Chondrocyte (in vitro differentiated cells): ENCODE measurements at regions not wholly inside any gene's neighbourhood (a gene's known extent, or its start where the extent isn't known, plus 50 kb on each side); places are given as distances from the start of the nearest gene placed in this dataset.

Source experiments
- DNase-seq: peaks from one replicate; pipeline ENCODE4 v3.0.0; 2021; ENCODE audit warnings: mixed read lengths, low spot score
- H3K27ac Mint-ChIP-seq: one replicate; pipeline ENCODE4 v1.8.0; 2021; ENCODE audit warnings: mild to moderate bottlenecking, moderate library complexity, mixed read lengths; ENCODE audit not compliant: unreplicated experiment
- H3K27me3 Mint-ChIP-seq: 2 replicates; pipeline ENCODE4 v1.8.0; 2021; ENCODE audit warnings: low read depth, mixed read lengths
- H3K36me3 Mint-ChIP-seq: 2 replicates; pipeline ENCODE4 v1.8.0; 2021; ENCODE audit warnings: low read depth, mixed read lengths
- H3K4me1 Mint-ChIP-seq: 2 replicates; pipeline ENCODE4 v1.8.0; 2021; ENCODE audit warnings: low read depth, mild to moderate bottlenecking, mixed read lengths
- H3K4me3 Mint-ChIP-seq: one replicate; pipeline ENCODE4 v1.8.0; 2021; ENCODE audit warnings: mild to moderate bottlenecking, moderate library complexity, mixed read lengths; ENCODE audit not compliant: unreplicated experiment
- H3K9me3 Mint-ChIP-seq: 2 replicates; pipeline ENCODE4 v1.8.0; 2021; ENCODE audit warnings: low read depth, mixed read lengths
- TF ChIP-seq, protein P1 (sequence below): fragments of 200-600 bp; sonication (generic); IDR thresholded peaks from 2 replicates; pipeline ENCODE4 v1.5.0; 2021; ENCODE audit warnings: antibody characterized with exemption, mild to moderate bottlenecking, moderate library complexity

DNA sequence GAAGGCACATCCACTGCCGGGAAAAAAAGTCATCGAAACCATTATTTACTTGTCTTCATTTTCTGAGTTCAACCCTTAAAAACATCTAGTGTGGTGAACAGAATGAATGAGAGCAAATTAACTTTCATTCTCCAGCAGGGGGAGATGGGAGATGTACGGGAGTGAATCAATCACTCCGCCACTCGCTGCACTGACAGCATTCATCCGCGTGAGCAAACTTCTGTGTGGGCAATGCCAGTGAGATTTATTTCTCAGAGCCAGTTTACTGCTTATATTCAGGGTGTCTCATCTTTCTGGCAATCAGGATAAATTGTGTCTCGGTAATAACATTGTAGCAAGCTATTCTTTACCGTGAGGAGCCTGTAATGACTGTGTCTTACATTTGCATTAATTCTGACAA lies 463.6 kb upstream of the MIS18BP1 start:
- TF ChIP-seq, protein P1, sequence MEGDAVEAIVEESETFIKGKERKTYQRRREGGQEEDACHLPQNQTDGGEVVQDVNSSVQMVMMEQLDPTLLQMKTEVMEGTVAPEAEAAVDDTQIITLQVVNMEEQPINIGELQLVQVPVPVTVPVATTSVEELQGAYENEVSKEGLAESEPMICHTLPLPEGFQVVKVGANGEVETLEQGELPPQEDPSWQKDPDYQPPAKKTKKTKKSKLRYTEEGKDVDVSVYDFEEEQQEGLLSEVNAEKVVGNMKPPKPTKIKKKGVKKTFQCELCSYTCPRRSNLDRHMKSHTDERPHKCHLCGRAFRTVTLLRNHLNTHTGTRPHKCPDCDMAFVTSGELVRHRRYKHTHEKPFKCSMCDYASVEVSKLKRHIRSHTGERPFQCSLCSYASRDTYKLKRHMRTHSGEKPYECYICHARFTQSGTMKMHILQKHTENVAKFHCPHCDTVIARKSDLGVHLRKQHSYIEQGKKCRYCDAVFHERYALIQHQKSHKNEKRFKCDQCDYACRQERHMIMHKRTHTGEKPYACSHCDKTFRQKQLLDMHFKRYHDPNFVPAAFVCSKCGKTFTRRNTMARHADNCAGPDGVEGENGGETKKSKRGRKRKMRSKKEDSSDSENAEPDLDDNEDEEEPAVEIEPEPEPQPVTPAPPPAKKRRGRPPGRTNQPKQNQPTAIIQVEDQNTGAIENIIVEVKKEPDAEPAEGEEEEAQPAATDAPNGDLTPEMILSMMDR, result peak; percentile 71
- no peak overlapping the region for H3K4me3 Mint-ChIP-seq
- H3K4me1 Mint-ChIP-seq, result peaks cover 5% of the 10 kb centered on the region
- no peak for DNase-seq
- peaks cover 10% of the 10 kb centered on the region for H3K27me3 Mint-ChIP-seq
- H3K36me3 Mint-ChIP-seq, result no peaks in the 10 kb centered on the region
- no peak overlapping the region for H3K27ac Mint-ChIP-seq
- peaks cover 13% of the 10 kb centered on the region for H3K9me3 Mint-ChIP-seq

DNA sequence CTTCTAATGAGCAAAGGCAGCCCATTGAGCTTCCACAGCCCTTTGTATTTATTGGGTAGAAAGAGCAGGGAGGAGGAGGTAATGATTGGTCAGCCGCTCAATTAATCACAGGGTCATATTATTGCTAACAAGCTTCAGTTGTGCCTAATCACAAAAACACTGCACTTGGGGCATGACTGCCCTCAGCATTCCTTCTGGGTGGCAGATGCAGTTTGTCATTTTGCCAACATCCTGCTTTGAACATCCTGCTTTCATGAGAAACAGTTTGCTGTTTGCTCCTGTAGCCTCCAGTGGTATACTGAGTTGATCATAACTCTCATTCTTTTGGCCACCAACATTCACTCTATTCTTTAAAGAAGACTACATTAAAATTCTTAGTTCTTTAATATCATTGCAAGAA lies 462.9 kb upstream of the MIS18BP1 start:
- Mint-ChIP-seq H3K4me1 (peaks cover 5% of the 10 kb centered on the region), H3K4me3 (no peak overlapping the region), H3K27me3 (peaks cover 10% of the 10 kb centered on the region), H3K36me3 (no peaks in the 10 kb centered on the region), H3K9me3 (peaks cover 13% of the 10 kb centered on the region), H3K27ac (no peak overlapping the region)
- no peak for DNase-seq
- TF ChIP-seq, protein P1, result no peak

DNA sequence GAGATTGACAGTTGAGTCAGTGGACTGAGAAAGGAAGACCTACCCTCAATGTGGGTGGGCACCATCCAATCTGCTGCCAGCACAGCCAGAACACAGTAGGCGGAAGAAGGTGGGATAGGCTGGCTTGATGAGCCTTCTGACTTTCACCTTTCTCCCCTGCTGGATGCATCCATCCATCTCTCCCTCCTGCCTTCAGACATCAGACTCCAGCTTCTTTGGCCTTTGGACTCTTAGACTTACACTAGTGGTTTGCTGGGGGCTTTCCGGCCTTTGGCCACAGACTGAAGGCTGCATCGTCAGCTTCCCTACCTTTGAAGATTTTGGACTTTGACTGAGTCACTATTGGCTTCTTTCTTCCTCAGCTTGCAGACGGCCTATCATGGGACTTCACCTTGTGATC lies 456.5 kb upstream of the MIS18BP1 start:
- Mint-ChIP-seq H3K4me3 (no peak overlapping the region), H3K27ac (no peak overlapping the region), H3K36me3 (no peaks in the 10 kb centered on the region), H3K4me1 (peaks cover 2% of the 10 kb centered on the region), H3K9me3 (peaks cover 6% of the 10 kb centered on the region), H3K27me3 (peaks cover 12% of the 10 kb centered on the region)
- DNase-seq, result no peak
- TF ChIP-seq, protein P1, result no peak

GRCh38 chr14:45705940-45706534 lies 453.0 kb upstream of the MIS18BP1 start:
- no peak overlapping the region for H3K4me3 Mint-ChIP-seq
- no peak overlapping the region for H3K27ac Mint-ChIP-seq

DNA sequence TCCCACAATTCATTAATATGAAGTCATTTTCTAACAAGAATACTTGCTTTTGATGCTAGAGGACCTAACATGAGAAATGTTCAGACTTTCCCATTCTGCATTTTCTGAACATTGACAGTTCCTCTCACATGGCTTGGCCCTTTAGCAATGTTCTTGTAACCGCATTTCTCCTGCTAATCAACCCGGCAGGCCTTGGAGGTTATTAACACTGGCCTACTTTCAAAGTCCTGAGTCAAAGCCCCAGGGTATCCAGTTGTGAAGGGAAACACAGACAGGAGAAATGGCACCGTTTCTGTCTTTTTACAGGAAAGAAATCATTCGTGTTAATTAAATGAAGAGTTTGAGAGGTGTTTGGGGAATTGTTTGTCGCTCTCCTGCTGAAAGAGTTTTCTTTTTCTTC lies 446.5 kb upstream of the MIS18BP1 start:
- Mint-ChIP-seq H3K27ac (peak overlapping the region; percentile 10), H3K9me3 (no peaks in the 10 kb centered on the region), H3K4me3 (no peak overlapping the region), H3K27me3 (no peaks in the 10 kb centered on the region), H3K4me1 (peaks cover 26% of the 10 kb centered on the region), H3K36me3 (peaks cover 1% of the 10 kb centered on the region)
- TF ChIP-seq, protein P1, result no peak
- DNase-seq, result no peak

More at GRCh38 chr14:45705940-45706534, 453.0 kb upstream of the MIS18BP1 start:
- no peak for DNase-seq
- Mint-ChIP-seq H3K4me1 (peaks cover 2% of the 10 kb centered on the region), H3K9me3 (no peaks in the 10 kb centered on the region), H3K36me3 (peaks cover 1% of the 10 kb centered on the region), H3K27me3 (peaks cover 4% of the 10 kb centered on the region)
- TF ChIP-seq, protein P1, result no peak
